SH-SY5Y (cell line): ENCODE measurements at regions not wholly inside any gene's neighbourhood (a gene's known extent, or its start where the extent isn't known, plus 50 kb on each side); places are given as distances from the start of the nearest gene placed in this dataset.

ENCODE experiments used
- GATA2 ChIP-seq: IDR thresholded peaks from 2 replicates; pipeline ENCODE4 v1.6.1; 2011; ENCODE audit warnings: mild to moderate bottlenecking, low read depth, low read length
- GATA3 ChIP-seq: IDR thresholded peaks from 2 replicates; pipeline ENCODE4 v1.6.1; 2011; ENCODE audit warnings: low read depth, mild to moderate bottlenecking, low read length, moderate library complexity

GRCh38 chr11:80321786-80322185 lies 881.0 kb upstream of the TENM4 start:
- TF ChIP-seq GATA2 = no peak
- no peak for TF ChIP-seq GATA3
